GM12878 (cell line): ENCODE measurements at regions not wholly inside any gene's neighbourhood (a gene's known extent, or its start where the extent isn't known, plus 50 kb on each side); places are given as distances from the start of the nearest gene placed in this dataset.

Source experiments
- ATAC-seq: fragments of 200-7000 bp; cut with Tn5 transposase; 3 replicates; pipeline ENCODE4 v1.9.1; 2020; ENCODE audit warnings: mild to moderate bottlenecking, moderate library complexity
- BruUV-seq: library from RNA; stranded (reverse); fragments of 400-500 nt; replicated peaks from 2 replicates; lab custom pipeline; 2021; lab: Mats Ljungman, UMichigan
- CTCF ChIA-PET: fragments of 300-600 bp; sonication (Branson Sonifier 250); formaldehyde crosslinking; extraction: SDS; loops from one replicate; lab custom pipeline; 2021; ENCODE audit warnings: inconsistent platforms; lab: Yijun Ruan, JAX
- POLR2A ChIA-PET: fragments of 350-600 bp; formaldehyde crosslinking; extraction: SDS; loops from one replicate; lab custom pipeline; 2021; ENCODE audit warnings: inconsistent platforms; lab: Charles Lee
- RAD21 ChIA-PET: fragments of 300-600 bp; sonication (Branson Sonifier 250); formaldehyde crosslinking; loops from one replicate; lab custom pipeline; 2023; ENCODE audit warnings: antibody characterized with exemption; ENCODE audit not compliant: unreplicated experiment; lab: Charles Lee
- SMC1A ChIA-PET: fragments of 300-600 bp; sonication (Branson Sonifier 250); formaldehyde crosslinking; loops from one replicate; lab custom pipeline; 2023; ENCODE audit not compliant: unreplicated experiment, uncharacterized antibody; lab: Charles Lee
- DNase-seq: peaks from one replicate; pipeline ENCODE4 v3.0.0-alpha.2; 2011; ENCODE audit warnings: low read depth, low spot score
- FAIRE-seq: peaks from 3 replicates; lab custom pipeline; 2011; peaks lifted over from hg19 to GRCh38; lab: Jason Lieb, UNC
- H2AFZ ChIP-seq: 2 replicates; pipeline ENCODE4 v1.6.0; 2011; ENCODE audit warnings: low read depth, low read length, control low read depth; ENCODE audit not compliant: control insufficient read depth
- H3K27ac ChIP-seq: 2 replicates; pipeline ENCODE4 v1.5.1; 2011; ENCODE audit warnings: control low read depth; ENCODE audit not compliant: control insufficient read depth, insufficient read depth
- H3K27me3 ChIP-seq, 2 experiments: replicated peaks in 1 of 2; 2 replicates each; pipeline versions ENCODE4 v1.6.0 to v1.6.1; 2011; ENCODE audit warnings: low read length in 1 of 2; ENCODE audit not compliant: control insufficient read depth in 2 of 2, insufficient read depth in 2 of 2
- H3K36me3 ChIP-seq, 2 experiments: 2 replicates each; pipeline ENCODE4 v1.5.1; 2011; ENCODE audit warnings: low read length in 1 of 2; ENCODE audit not compliant: control insufficient read depth in 2 of 2, insufficient read depth in 2 of 2
- H3K4me1 ChIP-seq: 2 replicates; pipeline ENCODE4 v1.6.1; 2011; ENCODE audit warnings: mild to moderate bottlenecking, low read length, moderate library complexity, mixed read lengths; ENCODE audit not compliant: control insufficient read depth, insufficient read depth
- H3K4me2 ChIP-seq: 2 replicates; pipeline ENCODE4 v1.6.0; 2011; ENCODE audit warnings: control low read depth; ENCODE audit not compliant: control insufficient read depth, insufficient read depth
- H3K4me3 ChIP-seq: fragments of 200-600 bp; sonication (generic); 2 replicates; pipeline ENCODE4 v1.5.1; 2016
- H3K79me2 ChIP-seq: 2 replicates; pipeline ENCODE4 v1.6.0; 2011; ENCODE audit warnings: low read length; ENCODE audit not compliant: control insufficient read depth, insufficient read depth
- H3K9ac ChIP-seq: 2 replicates; pipeline ENCODE4 v1.8.0; 2011; ENCODE audit warnings: low read length, control low read depth, mixed read lengths; ENCODE audit not compliant: control insufficient read depth, insufficient read depth
- H3K9me3 ChIP-seq: replicated peaks from 3 replicates; pipeline ENCODE4 v1.5.1; 2011; ENCODE audit warnings: mild to moderate bottlenecking, low read length; ENCODE audit not compliant: control insufficient read depth, insufficient read depth
- H4K20me1 ChIP-seq: 2 replicates; pipeline ENCODE4 v1.6.0; 2011; ENCODE audit not compliant: control insufficient read depth, insufficient read depth
- ATF2 ChIP-seq: IDR thresholded peaks from 2 replicates; pipeline ENCODE4 v1.6.1; 2012; ENCODE audit warnings: low read length, inconsistent platforms
- BCLAF1 ChIP-seq: fragments of 450-650 bp; IDR thresholded peaks from 2 replicates; pipeline ENCODE4 v1.6.1; 2017; ENCODE audit warnings: antibody characterized with exemption, mild to moderate bottlenecking, moderate library complexity
- CBX3 ChIP-seq: fragments of 200-600 bp; sonication (generic); IDR thresholded peaks from 2 replicates; pipeline ENCODE4 v1.6.1; 2016; ENCODE audit warnings: low read depth, borderline replicate concordance
- CHD2 ChIP-seq: IDR thresholded peaks from 2 replicates; pipeline ENCODE4 v1.6.1; 2011; ENCODE audit warnings: low read depth, low read length, improper control_type of control experiment, borderline replicate concordance
- E2F4 ChIP-seq: IDR thresholded peaks from 2 replicates; pipeline ENCODE4 v1.6.1; 2012; ENCODE audit warnings: low read depth, low read length, improper control_type of control experiment
- GATAD2B ChIP-seq: fragments of 450-650 bp; conservative IDR thresholded peaks from 2 replicates; pipeline ENCODE4 v1.6.1; 2017; ENCODE audit warnings: low read depth, mild to moderate bottlenecking, moderate library complexity
- HDAC2 ChIP-seq: fragments of 200-600 bp; sonication (generic); IDR thresholded peaks from 2 replicates; pipeline ENCODE4 v1.6.1; 2017
- IRF5 ChIP-seq: fragments of 450-650 bp; IDR thresholded peaks from 2 replicates; pipeline ENCODE4 v1.6.1; 2017; ENCODE audit warnings: borderline replicate concordance
- ZBTB40 ChIP-seq: fragments of 450-650 bp; IDR thresholded peaks from 2 replicates; pipeline ENCODE4 v1.6.1; 2016; ENCODE audit warnings: mild to moderate bottlenecking, moderate library complexity, borderline replicate concordance
- WGBS: methylation state at CpG from one replicate; pipeline ENCODE4 v1.1.6; 2016; ENCODE audit warnings: low lambda C conversion rate; ENCODE audit not compliant: insufficient replicate concordance, insufficient coverage; ENCODE audit errors: missing lambda C conversion rate; 5-methylcytosine and 5-hydroxymethylcytosine counted together
- in situ Hi-C: fragments of 300-500 bp; cut with MboI; formaldehyde crosslinking; loops from 9 replicates; pipeline ENCODE4 v1.14.3; 2018; ENCODE audit warnings: mixed read lengths
- intact Hi-C: fragments of 100-400 bp; cut with micrococcal nuclease; formaldehyde crosslinking; loops from one replicate; pipeline ENCODE4 v1.14.2; 2022; ENCODE audit not compliant: unreplicated experiment

GRCh38 chr2:65504814-65505697 is 72.7 kb upstream of the SPRED2 start:
- peaks cover 11% of the 10 kb centered on the region for H3K4me1 ChIP-seq
- no peaks in the 10 kb centered on the region for H3K36me3 ChIP-seq
- no peaks in the 10 kb centered on the region; the same call in 2 of the 3 replicates for H3K9me3 ChIP-seq
- intact Hi-C loops = no loop called here
- no peak overlapping the region for H3K4me2 ChIP-seq
- peak; percentile 8; the same call in 2 of the 3 replicates for ATAC-seq
- TF ChIP-seq GATAD2B = no peak
- no peak for TF ChIP-seq CHD2
- TF ChIP-seq ATF2 = no peak
- no peak for TF ChIP-seq CBX3
- TF ChIP-seq E2F4 = no peak
- TF ChIP-seq ZBTB40 = no peak
- no peak for TF ChIP-seq IRF5
- no peak for TF ChIP-seq BCLAF1
- TF ChIP-seq HDAC2 = no peak
- TF ChIP-seq, all 136 proteins: peak for 0
- no peaks in the 10 kb centered on the region for H4K20me1 ChIP-seq
- ChIA-PET SMC1A (interaction anchor here (0.9 to 2.5 kb wide), 3 partner anchors 11 to 70 kb away, joined by 3 to 6 read pairs (median 4); no protein-coding TSS in a partner anchor), RAD21 (no interaction called here), CTCF (interaction anchor here (0.7 to 1.3 kb wide), 3 partner anchors 12 to 20 kb away, joined by 3 read pairs; no protein-coding TSS in a partner anchor), POLR2A (no interaction called here)
- no peak overlapping the region for H3K9ac ChIP-seq
- H2AFZ ChIP-seq = no peak overlapping the region
- no peak overlapping the region for H3K27ac ChIP-seq
- no TSS peak for BruUV-seq
- in situ Hi-C loops = no loop called here
- peaks cover 0 to 2% of the 10 kb centered on the region in 2 experiments; a peak in 2 of 4 replicates for H3K27me3 ChIP-seq
- WGBS = 51% methylated on average over 14 of the region's 14 CpGs
- no peak for DNase-seq
- FAIRE-seq = no peak
- no peak overlapping the region for H3K4me3 ChIP-seq
- H3K79me2 ChIP-seq = no peaks in the 10 kb centered on the region
